Panc1 (cell line): ENCODE measurements at regions not wholly inside any gene's neighbourhood (a gene's known extent, or its start where the extent isn't known, plus 50 kb on each side); places are given as distances from the start of the nearest gene placed in this dataset.

ENCODE experiments used
- ATAC-seq: fragments of 200-7000 bp; cut with Tn5 transposase; 2 replicates; pipeline ENCODE4 v1.9.1; 2020; ENCODE audit warnings: mild to moderate bottlenecking, moderate library complexity
- BruUV-seq: library from RNA; stranded (reverse); fragments of 400-500 nt; replicated peaks from 2 replicates; lab custom pipeline; 2021; lab: Mats Ljungman, UMichigan
- CTCF ChIA-PET: fragments of 300-600 bp; sonication (Branson Sonifier 250); formaldehyde crosslinking; loops from one replicate; lab custom pipeline; 2022; ENCODE audit warnings: antibody characterized with exemption; lab: Charles Lee
- POLR2A ChIA-PET: fragments of 300-600 bp; sonication (Branson Sonifier 250); formaldehyde crosslinking; loops from one replicate; lab custom pipeline; 2022; ENCODE audit warnings: antibody characterized with exemption; lab: Charles Lee
- DNase-seq: peaks from one replicate; pipeline ENCODE4 v3.0.0-alpha.2; 2010; ENCODE audit warnings: low read depth, low spot score
- H3K27ac ChIP-seq: 2 replicates; pipeline ENCODE4 v1.5.1; 2011; ENCODE audit warnings: mild to moderate bottlenecking, low read length, inconsistent platforms
- H3K27me3 ChIP-seq: fragments of 200-500 bp; sonication (Bioruptor generic); 2 replicates; pipeline ENCODE4 v1.6.0; 2014; ENCODE audit warnings: low read length, inconsistent platforms; ENCODE audit not compliant: control insufficient read depth, insufficient read depth
- H3K36me3 ChIP-seq: fragments of 200-500 bp; sonication (Bioruptor generic); 2 replicates; pipeline ENCODE4 v1.5.1; 2014; ENCODE audit warnings: inconsistent platforms, mild to moderate bottlenecking, low read length, moderate library complexity; ENCODE audit not compliant: control insufficient read depth, insufficient read depth
- H3K4me1 ChIP-seq: 2 replicates; pipeline ENCODE4 v1.5.1; 2011; ENCODE audit warnings: inconsistent platforms, mild to moderate bottlenecking, low read length, moderate library complexity; ENCODE audit not compliant: control insufficient read depth, insufficient read depth
- H3K4me3 ChIP-seq, 2 experiments: 2 replicates each; pipeline ENCODE4 v1.5.1; 2011 to 2012; ENCODE audit warnings: low read depth in 2 of 2, low read length in 2 of 2, mild to moderate bottlenecking in 2 of 2, inconsistent platforms in 1 of 2, moderate library complexity in 1 of 2
- H3K9me3 ChIP-seq: fragments of 200-500 bp; sonication (Bioruptor generic); 2 replicates; pipeline ENCODE4 v1.5.1; 2014; ENCODE audit warnings: low read depth, mild to moderate bottlenecking, inconsistent platforms, low read length, moderate library complexity; ENCODE audit not compliant: control insufficient read depth, insufficient read depth
- POLR2AphosphoS5 ChIP-seq: IDR thresholded peaks from 2 replicates; pipeline ENCODE4 v1.6.1; 2012; ENCODE audit warnings: mild to moderate bottlenecking, low read depth, low read length, moderate library complexity
- SIN3A ChIP-seq: IDR thresholded peaks from 2 replicates; pipeline ENCODE4 v1.6.1; 2012; ENCODE audit warnings: low read depth, mild to moderate bottlenecking, low read length, moderate library complexity, borderline replicate concordance; ENCODE audit not compliant: insufficient read depth
- TCF7L2 ChIP-seq: IDR thresholded peaks from 2 replicates; pipeline ENCODE4 v1.6.1; 2011; ENCODE audit warnings: mild to moderate bottlenecking, low read depth, low read length, inconsistent platforms
- in situ Hi-C: cut with HindIII; loops from 2 replicates; pipeline ENCODE4 v1.10.0; 2016; ENCODE audit warnings: low sequenced_read_pairs, low pct_unique_long_range_greater_than_20kb
- intact Hi-C: fragments of 100-400 bp; cut with micrococcal nuclease; formaldehyde crosslinking; loops from one replicate; pipeline ENCODE4 v1.10.0; 2022; ENCODE audit not compliant: unreplicated experiment
- TF ChIP-seq, protein P1 (sequence below): fragments of 450-650 bp; IDR thresholded peaks from 2 replicates; pipeline ENCODE4 v1.5.1; 2017; ENCODE audit warnings: mild to moderate bottlenecking
- TF ChIP-seq, protein P2 (sequence below), 2 experiments: IDR thresholded peaks; 2 replicates each; pipeline ENCODE4 v1.6.1; 2011 to 2012; ENCODE audit warnings: low read depth in 2 of 2, control low read depth in 1 of 2, low read length in 1 of 2, mild to moderate bottlenecking in 1 of 2, moderate library complexity in 1 of 2; ENCODE audit not compliant: insufficient read depth in 1 of 2

- Histone ChIP-seq H3K36me3 (no peaks in the 10 kb centered on the region), H3K9me3 (no peaks in the 10 kb centered on the region), H3K27me3 (no peaks in the 10 kb centered on the region), H3K27ac (no peak overlapping the region), H3K4me3 (no peak overlapping the region), H3K4me1 (no peaks in the 10 kb centered on the region)
- no TSS peak for BruUV-seq
- intact Hi-C loops (no loop called here), in situ Hi-C loops (no loop called here)
- ChIA-PET CTCF (no interaction called here), POLR2A (no interaction called here)
- TF ChIP-seq, protein P1, sequence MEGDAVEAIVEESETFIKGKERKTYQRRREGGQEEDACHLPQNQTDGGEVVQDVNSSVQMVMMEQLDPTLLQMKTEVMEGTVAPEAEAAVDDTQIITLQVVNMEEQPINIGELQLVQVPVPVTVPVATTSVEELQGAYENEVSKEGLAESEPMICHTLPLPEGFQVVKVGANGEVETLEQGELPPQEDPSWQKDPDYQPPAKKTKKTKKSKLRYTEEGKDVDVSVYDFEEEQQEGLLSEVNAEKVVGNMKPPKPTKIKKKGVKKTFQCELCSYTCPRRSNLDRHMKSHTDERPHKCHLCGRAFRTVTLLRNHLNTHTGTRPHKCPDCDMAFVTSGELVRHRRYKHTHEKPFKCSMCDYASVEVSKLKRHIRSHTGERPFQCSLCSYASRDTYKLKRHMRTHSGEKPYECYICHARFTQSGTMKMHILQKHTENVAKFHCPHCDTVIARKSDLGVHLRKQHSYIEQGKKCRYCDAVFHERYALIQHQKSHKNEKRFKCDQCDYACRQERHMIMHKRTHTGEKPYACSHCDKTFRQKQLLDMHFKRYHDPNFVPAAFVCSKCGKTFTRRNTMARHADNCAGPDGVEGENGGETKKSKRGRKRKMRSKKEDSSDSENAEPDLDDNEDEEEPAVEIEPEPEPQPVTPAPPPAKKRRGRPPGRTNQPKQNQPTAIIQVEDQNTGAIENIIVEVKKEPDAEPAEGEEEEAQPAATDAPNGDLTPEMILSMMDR: no peak
- no peak for TF ChIP-seq SIN3A
- TF ChIP-seq POLR2AphosphoS5: no peak
- TF ChIP-seq, protein P2, sequence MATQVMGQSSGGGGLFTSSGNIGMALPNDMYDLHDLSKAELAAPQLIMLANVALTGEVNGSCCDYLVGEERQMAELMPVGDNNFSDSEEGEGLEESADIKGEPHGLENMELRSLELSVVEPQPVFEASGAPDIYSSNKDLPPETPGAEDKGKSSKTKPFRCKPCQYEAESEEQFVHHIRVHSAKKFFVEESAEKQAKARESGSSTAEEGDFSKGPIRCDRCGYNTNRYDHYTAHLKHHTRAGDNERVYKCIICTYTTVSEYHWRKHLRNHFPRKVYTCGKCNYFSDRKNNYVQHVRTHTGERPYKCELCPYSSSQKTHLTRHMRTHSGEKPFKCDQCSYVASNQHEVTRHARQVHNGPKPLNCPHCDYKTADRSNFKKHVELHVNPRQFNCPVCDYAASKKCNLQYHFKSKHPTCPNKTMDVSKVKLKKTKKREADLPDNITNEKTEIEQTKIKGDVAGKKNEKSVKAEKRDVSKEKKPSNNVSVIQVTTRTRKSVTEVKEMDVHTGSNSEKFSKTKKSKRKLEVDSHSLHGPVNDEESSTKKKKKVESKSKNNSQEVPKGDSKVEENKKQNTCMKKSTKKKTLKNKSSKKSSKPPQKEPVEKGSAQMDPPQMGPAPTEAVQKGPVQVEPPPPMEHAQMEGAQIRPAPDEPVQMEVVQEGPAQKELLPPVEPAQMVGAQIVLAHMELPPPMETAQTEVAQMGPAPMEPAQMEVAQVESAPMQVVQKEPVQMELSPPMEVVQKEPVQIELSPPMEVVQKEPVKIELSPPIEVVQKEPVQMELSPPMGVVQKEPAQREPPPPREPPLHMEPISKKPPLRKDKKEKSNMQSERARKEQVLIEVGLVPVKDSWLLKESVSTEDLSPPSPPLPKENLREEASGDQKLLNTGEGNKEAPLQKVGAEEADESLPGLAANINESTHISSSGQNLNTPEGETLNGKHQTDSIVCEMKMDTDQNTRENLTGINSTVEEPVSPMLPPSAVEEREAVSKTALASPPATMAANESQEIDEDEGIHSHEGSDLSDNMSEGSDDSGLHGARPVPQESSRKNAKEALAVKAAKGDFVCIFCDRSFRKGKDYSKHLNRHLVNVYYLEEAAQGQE (IDR thresholded peaks at IDR 0.05; ENCODE audit: insufficient read depth in 1 of 2, low read depth in 2 of 2, low read length in 1 of 2): no peak
- TF ChIP-seq TCF7L2: no peak
- DNase-seq: no peak
- no peak for ATAC-seq
These were observed 72.6 kb upstream of the PLEKHG1 start for GRCh38 chr6:150527100-150527499.

GRCh38 chr6:150528648-150529285 lies 70.9 kb upstream of the PLEKHG1 start:
- Histone ChIP-seq H3K27ac (no peak overlapping the region), H3K9me3 (no peaks in the 10 kb centered on the region), H3K36me3 (no peaks in the 10 kb centered on the region), H3K27me3 (no peaks in the 10 kb centered on the region), H3K4me3 (no peak overlapping the region), H3K4me1 (no peaks in the 10 kb centered on the region)
- no peak for ATAC-seq
- DNase-seq: no peak
- BruUV-seq: no TSS peak
- TF ChIP-seq TCF7L2: no peak
- TF ChIP-seq, protein P2 (IDR thresholded peaks at IDR 0.05; ENCODE audit: insufficient read depth in 1 of 2, low read depth in 2 of 2, low read length in 1 of 2): no peak
- TF ChIP-seq, protein P1: no peak
- TF ChIP-seq SIN3A: no peak
- no peak for TF ChIP-seq POLR2AphosphoS5
- CTCF ChIA-PET: no interaction called here
- intact Hi-C loops (no loop called here), in situ Hi-C loops (no loop called here)
- POLR2A ChIA-PET: no interaction called here
